Cardiac fibroblast (primary cell): ENCODE measurements at regions not wholly inside any gene's neighbourhood (a gene's known extent, or its start where the extent isn't known, plus 50 kb on each side); places are given as distances from the start of the nearest gene placed in this dataset.

ENCODE experiments used
- DNase-seq, 2 donors: peaks; one replicate each; pipeline versions ENCODE4 v3.0.0 to v3.0.0-alpha.2; 2010; ENCODE audit warnings: low read depth in 2 of 2
- H3K4me3 ChIP-seq, 2 donors: replicated peaks in 1 of 2; 1 replicate in 1 of 2; 2 replicates in 1 of 2; pipeline ENCODE4 v1.5.1; 2011; ENCODE audit warnings: low read depth in 2 of 2, low read length in 2 of 2, mild to moderate bottlenecking in 2 of 2, moderate library complexity in 1 of 2
- CTCF ChIP-seq: IDR thresholded peaks from one replicate; pipeline ENCODE4 v1.5.1; 2011; ENCODE audit warnings: low read depth, mild to moderate bottlenecking, low read length, inconsistent platforms

- H3K4me3 ChIP-seq = no peak overlapping the region
- DNase-seq = peak; percentile 80 to 93
- no peak for TF ChIP-seq CTCF
Measured at GRCh38 chr12:42759622-42760273, 170.2 kb upstream of the PRICKLE1 start.

- H3K4me3 ChIP-seq = no peak overlapping the region
- DNase-seq = no peak
- no peak for TF ChIP-seq CTCF
Measured at GRCh38 chr12:42758806-42759205, 169.3 kb upstream of the PRICKLE1 start.

- DNase-seq = no peak
- no peak overlapping the region for H3K4me3 ChIP-seq
- TF ChIP-seq CTCF = no peak
Measured at GRCh38 chr12:42757624-42758119, 168.1 kb upstream of the PRICKLE1 start.

GRCh38 chr12:42756841-42757623 lies 167.5 kb upstream of the PRICKLE1 start:
- DNase-seq = peak; percentile 57 to 94
- TF ChIP-seq CTCF = no peak
- H3K4me3 ChIP-seq = no peak overlapping the region

GRCh38 chr12:42750356-42750755 lies 160.8 kb upstream of the PRICKLE1 start:
- no peak for TF ChIP-seq CTCF
- no peak overlapping the region for H3K4me3 ChIP-seq
- DNase-seq = no peak

- H3K4me3 ChIP-seq = no peak overlapping the region
- TF ChIP-seq CTCF = no peak
- no peak for DNase-seq
Measured at GRCh38 chr12:42749239-42749638, 159.7 kb upstream of the PRICKLE1 start.
